ENCODE measurements at regions not wholly inside any gene's neighbourhood (a gene's known extent, or its start where the extent isn't known, plus 50 kb on each side); places are given as distances from the start of the nearest gene placed in this dataset.

DNA sequence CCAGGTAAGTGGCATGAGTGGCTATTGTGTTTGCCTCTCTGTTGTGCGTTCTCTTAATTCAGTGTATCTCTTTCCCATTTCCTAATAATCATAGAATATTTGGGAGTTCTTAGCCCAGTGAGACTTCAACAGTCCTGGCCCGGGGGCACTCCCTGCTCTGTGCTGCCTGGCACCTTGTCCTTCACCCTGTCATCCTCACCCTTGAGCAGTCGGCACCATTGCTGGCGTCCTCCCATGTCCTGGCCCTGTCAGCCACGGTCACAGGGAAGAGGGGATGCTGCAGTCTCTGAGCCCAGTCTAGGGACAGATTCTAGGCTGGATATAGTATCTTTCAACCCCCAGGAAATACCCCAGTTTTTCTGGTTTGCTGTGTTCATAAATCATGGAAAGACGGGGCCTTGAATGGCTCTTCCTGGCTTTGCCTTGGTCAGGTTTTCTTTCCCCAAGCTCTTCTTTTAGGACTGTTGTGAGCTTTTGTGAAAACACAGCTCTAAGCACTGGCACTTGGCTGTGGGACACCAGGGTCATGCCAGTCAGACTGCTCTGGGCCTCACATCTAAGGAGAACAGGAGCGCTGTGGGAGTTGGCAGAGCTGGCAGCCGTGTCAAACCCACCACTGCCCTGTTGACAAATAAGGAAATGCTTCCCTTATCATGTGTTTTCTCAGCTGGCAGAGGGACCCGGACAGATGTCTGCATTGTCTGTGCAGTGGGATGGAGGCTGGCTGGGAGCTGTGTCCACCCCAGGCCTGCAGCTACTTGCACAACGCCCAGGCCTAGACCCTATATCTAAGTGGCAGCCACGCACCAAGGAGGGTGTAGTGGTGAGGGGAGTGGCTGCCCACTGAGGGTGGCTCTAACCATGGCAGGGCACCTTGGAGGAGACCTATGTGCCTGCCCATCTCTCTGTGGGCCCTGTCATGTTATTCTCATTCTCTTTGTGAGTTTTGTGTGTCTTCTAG is 378.6 kb downstream of the ICE1 start:
- TF ChIP-seq, protein P1, sequence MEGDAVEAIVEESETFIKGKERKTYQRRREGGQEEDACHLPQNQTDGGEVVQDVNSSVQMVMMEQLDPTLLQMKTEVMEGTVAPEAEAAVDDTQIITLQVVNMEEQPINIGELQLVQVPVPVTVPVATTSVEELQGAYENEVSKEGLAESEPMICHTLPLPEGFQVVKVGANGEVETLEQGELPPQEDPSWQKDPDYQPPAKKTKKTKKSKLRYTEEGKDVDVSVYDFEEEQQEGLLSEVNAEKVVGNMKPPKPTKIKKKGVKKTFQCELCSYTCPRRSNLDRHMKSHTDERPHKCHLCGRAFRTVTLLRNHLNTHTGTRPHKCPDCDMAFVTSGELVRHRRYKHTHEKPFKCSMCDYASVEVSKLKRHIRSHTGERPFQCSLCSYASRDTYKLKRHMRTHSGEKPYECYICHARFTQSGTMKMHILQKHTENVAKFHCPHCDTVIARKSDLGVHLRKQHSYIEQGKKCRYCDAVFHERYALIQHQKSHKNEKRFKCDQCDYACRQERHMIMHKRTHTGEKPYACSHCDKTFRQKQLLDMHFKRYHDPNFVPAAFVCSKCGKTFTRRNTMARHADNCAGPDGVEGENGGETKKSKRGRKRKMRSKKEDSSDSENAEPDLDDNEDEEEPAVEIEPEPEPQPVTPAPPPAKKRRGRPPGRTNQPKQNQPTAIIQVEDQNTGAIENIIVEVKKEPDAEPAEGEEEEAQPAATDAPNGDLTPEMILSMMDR (IDR thresholded peaks at IDR 0.05; ENCODE audit: low read depth, low read length, poor library complexity, severe bottlenecking), result no peak
- TF ChIP-seq EZH2phosphoT487 (IDR thresholded peaks at IDR 0.05; ENCODE audit: borderline replicate concordance, low read length), result no peak

Measured in DOHH2 (cell line).